ENCODE measurements at regions not wholly inside any gene's neighbourhood (a gene's known extent, or its start where the extent isn't known, plus 50 kb on each side); places are given as distances from the start of the nearest gene placed in this dataset.

GRCh38 chr11:28490773-28491382 lies 382.7 kb downstream of the METTL15 start:
- H3K36me3 ChIP-seq (ENCODE audit: control insufficient read depth in 2 of 2, insufficient read depth in 1 of 2, low read length in 2 of 2): no peaks in the 10 kb centered on the region
- H3K4me1 ChIP-seq (ENCODE audit: control insufficient read depth, insufficient read depth, low read length): no peaks in the 10 kb centered on the region
- POLR2A ChIA-PET: no interaction called here
- H3K27ac ChIP-seq (ENCODE audit: extremely low read depth, low read depth, low read length): no peak overlapping the region
- H3K4me3 ChIP-seq (ENCODE audit: low read depth, low read length): no peak overlapping the region
- CTCF ChIA-PET: interaction anchor here (0.6 kb wide), 1 partner anchor 26 kb away, joined by 4 read pairs; no protein-coding TSS in a partner anchor
- H3K9me3 ChIP-seq (ENCODE audit: control insufficient read depth, insufficient read depth, low read depth, low read length): no peaks in the 10 kb centered on the region
- no peak for TF ChIP-seq ZEB2 (tag by site-specific recombination; IDR thresholded peaks at IDR 0.05)
- TF ChIP-seq ZBTB44 (tag by site-specific recombination; IDR thresholded peaks at IDR 0.05): no peak
- TF ChIP-seq ZNF10 (tag by site-specific recombination; IDR thresholded peaks at IDR 0.05): no peak
- no peak for TF ChIP-seq KLF7 (tag by site-specific recombination; IDR thresholded peaks at IDR 0.05; ENCODE audit: borderline replicate concordance)
- no peak for TF ChIP-seq ZFP3 (tag by site-specific recombination; IDR thresholded peaks at IDR 0.05; ENCODE audit: low read depth)
- no peak for TF ChIP-seq GLI2 (tag by site-specific recombination; IDR thresholded peaks at IDR 0.05; ENCODE audit: borderline replicate concordance, low read depth)
- no peak for TF ChIP-seq ZNF24 (tag by site-specific recombination; IDR thresholded peaks at IDR 0.05)
- no peak for TF ChIP-seq AEBP2 (tag by site-specific recombination; IDR thresholded peaks at IDR 0.05; ENCODE audit: borderline replicate concordance)
- no peak for TF ChIP-seq ZNF548 (tag by site-specific recombination; IDR thresholded peaks at IDR 0.05)
- no peak for TF ChIP-seq ZNF292 (tag by site-specific recombination; IDR thresholded peaks at IDR 0.05; ENCODE audit: borderline replicate concordance, low read depth)
- no peak for TF ChIP-seq ZNF341 (tag by site-specific recombination; IDR thresholded peaks at IDR 0.05; ENCODE audit: low read depth)
- TF ChIP-seq ZBTB26 (tag by site-specific recombination; optimal IDR thresholded peaks at IDR 0.05): no peak
- no peak for TF ChIP-seq ZNF830 (tag by site-specific recombination; IDR thresholded peaks at IDR 0.05; ENCODE audit: low read depth)
- TF ChIP-seq ZNF133 (tag by site-specific recombination; IDR thresholded peaks at IDR 0.05): no peak
- no peak for TF ChIP-seq ZNF76 (tag by site-specific recombination; IDR thresholded peaks at IDR 0.05; ENCODE audit: borderline replicate concordance, low read depth)
- TF ChIP-seq ZNF791 (tag by site-specific recombination; IDR thresholded peaks at IDR 0.05): no peak

- H3K9me3 ChIP-seq (ENCODE audit: control insufficient read depth, insufficient read depth, low read depth, low read length): no peaks in the 10 kb centered on the region
- no peak overlapping the region for H3K27ac ChIP-seq (ENCODE audit: extremely low read depth, low read depth, low read length)
- no peaks in the 10 kb centered on the region for H3K4me1 ChIP-seq (ENCODE audit: control insufficient read depth, insufficient read depth, low read length)
- POLR2A ChIA-PET: no interaction called here
- no peak overlapping the region for H3K4me3 ChIP-seq (ENCODE audit: low read depth, low read length)
- H3K36me3 ChIP-seq (ENCODE audit: control insufficient read depth in 2 of 2, insufficient read depth in 1 of 2, low read length in 2 of 2): no peaks in the 10 kb centered on the region
- CTCF ChIA-PET: interaction anchor here (0.7 kb wide), 2 partner anchors 10 to 349 kb away, joined by 3 read pairs; no protein-coding TSS in a partner anchor
- TF ChIP-seq ZNF157 (tag by site-specific recombination; IDR thresholded peaks at IDR 0.05) (no peak), ZNF19 (tag by site-specific recombination; IDR thresholded peaks at IDR 0.05; ENCODE audit: low read depth) (no peak), ZNF707 (tag by site-specific recombination; IDR thresholded peaks at IDR 0.05) (no peak), GLI4 (tag by site-specific recombination; IDR thresholded peaks at IDR 0.05) (no peak), ZNF518A (tag by site-specific recombination; conservative IDR thresholded peaks at IDR 0.05; ENCODE audit: low read depth) (no peak)
Measured at GRCh38 chr11:28488336-28488735, 380.1 kb downstream of the METTL15 start.
